Caco-2 (cell line): ENCODE measurements at regions not wholly inside any gene's neighbourhood (a gene's known extent, or its start where the extent isn't known, plus 50 kb on each side); places are given as distances from the start of the nearest gene placed in this dataset.

Experiments
- BruUV-seq: library from RNA; stranded (reverse); fragments of 400-500 nt; replicated peaks from 2 replicates; lab custom pipeline; 2021; lab: Mats Ljungman, UMichigan
- CTCF ChIA-PET: fragments of 300-600 bp; sonication (Branson Sonifier 250); formaldehyde crosslinking; loops from one replicate; lab custom pipeline; 2022; ENCODE audit warnings: antibody characterized with exemption; lab: Charles Lee
- POLR2A ChIA-PET: fragments of 300-600 bp; sonication (Branson Sonifier 250); formaldehyde crosslinking; loops from one replicate; lab custom pipeline; 2022; ENCODE audit warnings: antibody characterized with exemption; lab: Charles Lee
- DNase-seq, 2 experiments: peaks; one replicate each; pipeline versions ENCODE4 v3.0.0 to v3.0.0-alpha.2; 2020 to 2022
- H3K27me3 ChIP-seq: replicated peaks from 2 replicates; pipeline ENCODE4 v1.6.0; 2011; ENCODE audit warnings: low read length; ENCODE audit not compliant: control insufficient read depth, insufficient read depth
- H3K36me3 ChIP-seq: 2 replicates; pipeline ENCODE4 v1.5.1; 2011; ENCODE audit warnings: low read length; ENCODE audit not compliant: control insufficient read depth, insufficient read depth
- H3K4me1 ChIP-seq: fragments of 250-450 bp; sonication (Bioruptor Pico); 2 replicates; pipeline ENCODE4 v1.5.1; 2020; ENCODE audit warnings: mild to moderate bottlenecking
- H3K4me3 ChIP-seq: 2 replicates; pipeline ENCODE4 v1.5.1; 2011; ENCODE audit warnings: low read depth, mild to moderate bottlenecking, control low read depth, low read length
- H3K9me3 ChIP-seq: fragments of 250-450 bp; sonication (Bioruptor Pico); 2 replicates; pipeline ENCODE4 v1.5.1; 2020; ENCODE audit warnings: mild to moderate bottlenecking, moderate library complexity
- H3K27ac Mint-ChIP-seq: one replicate; pipeline ENCODE4 v1.8.0; 2022; ENCODE audit warnings: mixed read lengths; ENCODE audit not compliant: unreplicated experiment
- H3K27me3 Mint-ChIP-seq: one replicate; pipeline ENCODE4 v1.8.0; 2022; ENCODE audit warnings: mixed read lengths; ENCODE audit not compliant: insufficient read depth, unreplicated experiment
- H3K36me3 Mint-ChIP-seq: one replicate; pipeline ENCODE4 v1.8.0; 2022; ENCODE audit warnings: mild to moderate bottlenecking, mixed read lengths; ENCODE audit not compliant: insufficient read depth, unreplicated experiment
- H3K4me1 Mint-ChIP-seq: one replicate; pipeline ENCODE4 v1.8.0; 2022; ENCODE audit warnings: low read depth, mixed read lengths; ENCODE audit not compliant: unreplicated experiment
- H3K4me3 Mint-ChIP-seq: one replicate; pipeline ENCODE4 v1.8.0; 2022; ENCODE audit warnings: mild to moderate bottlenecking, moderate library complexity, mixed read lengths; ENCODE audit not compliant: unreplicated experiment
- H3K9me3 Mint-ChIP-seq: one replicate; pipeline ENCODE4 v1.8.0; 2022; ENCODE audit warnings: mixed read lengths; ENCODE audit not compliant: unreplicated experiment
- intact Hi-C: fragments of 100-400 bp; cut with micrococcal nuclease; formaldehyde crosslinking; loops from one replicate; pipeline ENCODE4 v1.10.0; 2022; ENCODE audit not compliant: unreplicated experiment
- TF ChIP-seq, protein P1 (sequence below), 2 experiments: fragments of 200-600 bp in 1 of 2; IDR thresholded peaks; 1 replicate in 1 of 2; 2 replicates in 1 of 2; pipeline versions ENCODE4 v1.5.1 to v1.8.0; 2011 to 2022; ENCODE audit warnings: antibody characterized with exemption in 1 of 2, control low read depth in 1 of 2, inconsistent platforms in 1 of 2, low read depth in 1 of 2, low read length in 1 of 2, mild to moderate bottlenecking in 1 of 2, moderate library complexity in 1 of 2; ENCODE audit not compliant: insufficient read depth in 1 of 2, severe bottlenecking in 1 of 2, unreplicated experiment in 1 of 2

DNA sequence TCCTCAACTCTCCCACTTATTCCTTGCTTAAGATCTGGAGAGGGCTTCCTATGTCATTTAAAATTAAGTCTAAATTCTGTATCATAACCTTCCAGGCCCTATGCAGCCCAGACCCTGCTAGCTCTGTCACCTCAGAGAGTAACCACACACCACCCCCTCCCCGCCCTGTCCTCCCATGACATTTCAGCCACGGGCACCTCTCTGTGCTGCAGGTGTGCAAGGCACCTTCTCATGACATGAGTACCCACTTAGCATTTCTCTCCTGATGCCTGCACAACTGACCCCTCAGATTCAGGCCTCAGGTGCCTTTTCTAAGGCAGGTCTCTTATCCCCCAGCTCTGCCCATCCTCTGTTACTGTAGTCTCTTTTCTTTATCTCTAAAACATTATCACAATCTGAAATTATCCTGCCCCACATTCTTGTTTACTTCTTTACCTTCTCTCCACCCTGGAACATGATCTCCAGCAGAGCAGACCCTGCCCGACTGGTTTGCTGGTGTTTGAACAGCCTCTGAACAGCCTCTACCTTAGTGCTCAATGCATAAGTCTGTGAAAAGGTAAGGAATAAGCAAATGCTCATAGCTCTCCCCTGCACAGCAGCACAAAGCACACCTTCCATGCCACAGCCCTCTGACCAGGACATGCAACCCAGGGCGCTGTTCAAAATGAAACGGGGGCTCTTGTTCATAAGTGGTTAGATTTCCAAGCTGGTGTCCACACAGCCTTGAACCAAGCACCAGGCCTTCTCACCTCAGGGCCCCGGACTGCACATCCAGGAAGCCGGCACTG lies 196.1 kb upstream of the B3GAT1 start:
- no peaks in the 10 kb centered on the region for H3K27me3 ChIP-seq
- DNase-seq = peak; percentile 70 to 71
- Mint-ChIP-seq H3K27me3 (no peaks in the 10 kb centered on the region), H3K9me3 (peaks cover 11% of the 10 kb centered on the region), H3K4me1 (peaks cover 22% of the 10 kb centered on the region), H3K4me3 (peak overlapping the region; percentile 2), H3K27ac (peak overlapping the region; percentile 1), H3K36me3 (no peaks in the 10 kb centered on the region)
- ChIA-PET POLR2A (no interaction called here), CTCF (no interaction called here)
- peaks cover 22% of the 10 kb centered on the region for H3K4me1 ChIP-seq
- BruUV-seq = no TSS peak
- TF ChIP-seq, protein P1, sequence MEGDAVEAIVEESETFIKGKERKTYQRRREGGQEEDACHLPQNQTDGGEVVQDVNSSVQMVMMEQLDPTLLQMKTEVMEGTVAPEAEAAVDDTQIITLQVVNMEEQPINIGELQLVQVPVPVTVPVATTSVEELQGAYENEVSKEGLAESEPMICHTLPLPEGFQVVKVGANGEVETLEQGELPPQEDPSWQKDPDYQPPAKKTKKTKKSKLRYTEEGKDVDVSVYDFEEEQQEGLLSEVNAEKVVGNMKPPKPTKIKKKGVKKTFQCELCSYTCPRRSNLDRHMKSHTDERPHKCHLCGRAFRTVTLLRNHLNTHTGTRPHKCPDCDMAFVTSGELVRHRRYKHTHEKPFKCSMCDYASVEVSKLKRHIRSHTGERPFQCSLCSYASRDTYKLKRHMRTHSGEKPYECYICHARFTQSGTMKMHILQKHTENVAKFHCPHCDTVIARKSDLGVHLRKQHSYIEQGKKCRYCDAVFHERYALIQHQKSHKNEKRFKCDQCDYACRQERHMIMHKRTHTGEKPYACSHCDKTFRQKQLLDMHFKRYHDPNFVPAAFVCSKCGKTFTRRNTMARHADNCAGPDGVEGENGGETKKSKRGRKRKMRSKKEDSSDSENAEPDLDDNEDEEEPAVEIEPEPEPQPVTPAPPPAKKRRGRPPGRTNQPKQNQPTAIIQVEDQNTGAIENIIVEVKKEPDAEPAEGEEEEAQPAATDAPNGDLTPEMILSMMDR (IDR thresholded peaks at IDR 0.05; ENCODE audit: insufficient read depth in 1 of 2, low read depth in 1 of 2, low read length in 1 of 2, severe bottlenecking in 1 of 2, unreplicated experiment in 1 of 2) = no peak
- H3K36me3 ChIP-seq = no peaks in the 10 kb centered on the region
- H3K9me3 ChIP-seq = peaks cover 4% of the 10 kb centered on the region; the same call in 1 of the 2 replicates
- intact Hi-C loops = no loop called here
- no peak overlapping the region for H3K4me3 ChIP-seq

DNA sequence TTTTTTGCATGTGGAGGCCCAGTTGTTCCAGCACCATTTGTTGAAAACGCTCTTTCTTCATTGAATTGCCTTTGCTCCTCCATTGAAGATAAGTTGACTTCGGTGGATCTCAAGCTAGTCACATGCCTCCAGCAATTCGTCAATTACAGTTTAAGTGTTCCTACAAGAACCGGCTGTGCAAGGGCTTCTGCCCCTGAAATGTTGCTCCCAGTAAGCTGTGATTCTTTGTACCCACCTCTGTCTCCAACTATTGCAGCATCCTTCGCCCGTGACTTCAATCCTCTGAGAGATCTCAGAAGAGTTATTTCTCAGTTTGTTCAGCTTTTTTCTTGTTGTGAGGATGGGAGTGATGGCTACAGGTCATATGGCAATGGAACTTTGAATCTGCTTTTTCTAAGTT lies 194.2 kb upstream of the B3GAT1 start:
- Histone ChIP-seq H3K4me3 (no peak overlapping the region), H3K9me3 (peaks cover 4% of the 10 kb centered on the region; the same call in 1 of the 2 replicates), H3K36me3 (no peaks in the 10 kb centered on the region), H3K4me1 (peaks cover 22% of the 10 kb centered on the region), H3K27me3 (no peaks in the 10 kb centered on the region)
- Mint-ChIP-seq H3K27ac (no peak overlapping the region), H3K4me1 (peaks cover 22% of the 10 kb centered on the region), H3K9me3 (peaks cover 11% of the 10 kb centered on the region), H3K36me3 (no peaks in the 10 kb centered on the region), H3K27me3 (peaks cover 3% of the 10 kb centered on the region), H3K4me3 (no peak overlapping the region)
- ChIA-PET POLR2A (no interaction called here), CTCF (no interaction called here)
- TF ChIP-seq, protein P1 (IDR thresholded peaks at IDR 0.05; ENCODE audit: insufficient read depth in 1 of 2, low read depth in 1 of 2, low read length in 1 of 2, severe bottlenecking in 1 of 2, unreplicated experiment in 1 of 2) = no peak
- DNase-seq = no peak
- intact Hi-C loops = no loop called here
- no TSS peak for BruUV-seq

DNA sequence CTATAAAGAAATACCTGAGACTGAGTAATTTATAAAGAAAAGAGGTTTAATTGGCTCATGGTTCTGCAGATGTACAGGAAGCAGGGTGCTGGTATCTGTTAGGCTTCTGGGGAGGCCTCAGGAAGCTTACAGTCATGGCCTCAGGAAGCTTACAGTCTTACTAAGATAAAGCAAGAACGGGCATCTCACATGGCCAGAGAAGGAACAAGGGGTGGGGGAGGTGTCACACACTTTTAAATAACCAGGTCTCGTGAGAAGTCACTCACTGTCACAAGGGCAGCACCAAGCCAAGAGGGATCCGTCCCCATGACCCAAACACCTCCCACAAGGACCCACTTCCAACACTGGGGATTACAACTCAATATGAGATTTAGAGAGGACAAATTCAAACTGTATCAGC lies 192.8 kb upstream of the B3GAT1 start:
- Histone ChIP-seq H3K36me3 (no peaks in the 10 kb centered on the region), H3K4me1 (peaks cover 22% of the 10 kb centered on the region), H3K27me3 (no peaks in the 10 kb centered on the region), H3K9me3 (peaks cover 4% of the 10 kb centered on the region; the same call in 1 of the 2 replicates), H3K4me3 (no peak overlapping the region)
- intact Hi-C loops = no loop called here
- Mint-ChIP-seq H3K36me3 (no peaks in the 10 kb centered on the region), H3K27me3 (peaks cover 6% of the 10 kb centered on the region), H3K27ac (no peak overlapping the region), H3K4me1 (peaks cover 22% of the 10 kb centered on the region), H3K4me3 (no peak overlapping the region), H3K9me3 (peaks cover 11% of the 10 kb centered on the region)
- DNase-seq = no peak
- BruUV-seq = no TSS peak
- ChIA-PET CTCF (no interaction called here), POLR2A (no interaction called here)
- TF ChIP-seq, protein P1 (IDR thresholded peaks at IDR 0.05; ENCODE audit: insufficient read depth in 1 of 2, low read depth in 1 of 2, low read length in 1 of 2, severe bottlenecking in 1 of 2, unreplicated experiment in 1 of 2) = no peak
